ENCODE measurements at regions not wholly inside any gene's neighbourhood (a gene's known extent, or its start where the extent isn't known, plus 50 kb on each side); places are given as distances from the start of the nearest gene placed in this dataset.

DNA sequence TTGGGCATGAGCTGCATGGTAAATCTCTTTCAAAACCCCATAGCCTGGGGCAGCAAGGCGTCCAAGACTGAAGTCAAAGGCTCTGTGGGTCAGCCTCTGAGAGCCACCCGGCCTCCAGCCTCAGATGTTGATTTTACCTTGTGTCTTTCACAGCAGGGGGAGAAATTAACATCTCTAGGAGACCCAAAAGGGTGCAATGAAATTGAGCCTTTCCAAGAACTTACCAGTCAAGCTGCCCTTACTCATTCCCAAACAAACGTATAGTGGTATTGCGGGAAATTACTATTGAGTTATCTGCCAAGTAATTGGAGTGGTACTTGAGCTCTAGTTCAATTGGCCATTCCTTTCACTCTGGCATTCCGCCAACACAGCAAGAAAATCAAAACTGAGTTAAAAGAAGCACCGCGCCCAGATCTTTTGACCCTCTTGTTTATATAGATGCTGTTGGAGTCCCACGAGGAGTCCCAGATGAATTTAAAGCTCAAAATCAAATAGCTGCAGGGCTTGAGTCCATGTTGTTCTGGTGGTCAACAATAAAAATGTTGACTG is 380.7 kb upstream of the SYT1 start:
- TF ChIP-seq, protein P1, sequence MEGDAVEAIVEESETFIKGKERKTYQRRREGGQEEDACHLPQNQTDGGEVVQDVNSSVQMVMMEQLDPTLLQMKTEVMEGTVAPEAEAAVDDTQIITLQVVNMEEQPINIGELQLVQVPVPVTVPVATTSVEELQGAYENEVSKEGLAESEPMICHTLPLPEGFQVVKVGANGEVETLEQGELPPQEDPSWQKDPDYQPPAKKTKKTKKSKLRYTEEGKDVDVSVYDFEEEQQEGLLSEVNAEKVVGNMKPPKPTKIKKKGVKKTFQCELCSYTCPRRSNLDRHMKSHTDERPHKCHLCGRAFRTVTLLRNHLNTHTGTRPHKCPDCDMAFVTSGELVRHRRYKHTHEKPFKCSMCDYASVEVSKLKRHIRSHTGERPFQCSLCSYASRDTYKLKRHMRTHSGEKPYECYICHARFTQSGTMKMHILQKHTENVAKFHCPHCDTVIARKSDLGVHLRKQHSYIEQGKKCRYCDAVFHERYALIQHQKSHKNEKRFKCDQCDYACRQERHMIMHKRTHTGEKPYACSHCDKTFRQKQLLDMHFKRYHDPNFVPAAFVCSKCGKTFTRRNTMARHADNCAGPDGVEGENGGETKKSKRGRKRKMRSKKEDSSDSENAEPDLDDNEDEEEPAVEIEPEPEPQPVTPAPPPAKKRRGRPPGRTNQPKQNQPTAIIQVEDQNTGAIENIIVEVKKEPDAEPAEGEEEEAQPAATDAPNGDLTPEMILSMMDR (conservative IDR thresholded peaks at IDR 0.05; ENCODE audit: low read depth, low read length) = no peak
- no peak for TF ChIP-seq EZH2 (IDR thresholded peaks at IDR 0.05; ENCODE audit: low read length, unreplicated experiment)
